OCI-LY1 (cell line): ENCODE measurements at regions not wholly inside any gene's neighbourhood (a gene's known extent, or its start where the extent isn't known, plus 50 kb on each side); places are given as distances from the start of the nearest gene placed in this dataset.

ENCODE experiments used
- CTCF ChIP-seq: fragments of 200-600 bp; sonication (generic), shearing (Covaris generic); IDR thresholded peaks from 2 replicates; pipeline ENCODE4 v1.5.1; 2017; ENCODE audit warnings: mild to moderate bottlenecking, antibody characterized with exemption, low read length, moderate library complexity, mixed read lengths
- EZH2 ChIP-seq: fragments of 200-600 bp; sonication (generic), shearing (Covaris generic); IDR thresholded peaks from 2 replicates; pipeline ENCODE4 v1.8.0; 2017; ENCODE audit warnings: borderline replicate concordance, mixed run types, mild to moderate bottlenecking, antibody characterized with exemption, low read length, moderate library complexity, mixed read lengths

DNA sequence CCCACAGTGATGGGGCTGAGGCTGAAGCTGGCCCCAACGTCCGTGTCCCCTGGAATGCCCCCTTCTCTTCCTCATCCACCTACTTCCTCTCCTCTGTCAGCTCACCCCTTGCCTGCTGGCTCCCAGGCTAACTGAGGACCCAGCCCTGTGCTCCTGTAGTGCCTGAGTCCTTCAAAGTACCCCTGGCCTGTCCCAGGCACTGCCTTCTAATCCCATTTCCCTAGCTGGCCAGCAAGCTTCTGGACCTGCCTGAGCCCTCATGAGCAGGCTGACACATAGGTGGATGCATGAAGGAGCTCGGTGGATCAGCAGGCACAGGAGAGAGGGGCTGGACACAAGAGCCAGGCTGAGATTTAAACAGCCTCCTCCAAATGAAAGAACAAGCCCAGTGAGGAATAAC, 650.8 kb downstream of the NPHP4 start:
- TF ChIP-seq CTCF: no peak
- no peak for TF ChIP-seq EZH2
